Gastroesophageal sphincter (tissue), 4 donors: ENCODE measurements at regions not wholly inside any gene's neighbourhood (a gene's known extent, or its start where the extent isn't known, plus 50 kb on each side); places are given as distances from the start of the nearest gene placed in this dataset.

Source experiments
- ATAC-seq: fragments of 150-250 bp; one replicate; pipeline ENCODE4 v1.9.1; 2016; ENCODE audit warnings: mild to moderate bottlenecking, moderate library complexity
- H3K27ac ChIP-seq, 4 donors: fragments of 200-600 bp; sonication (generic) in 3 of 4; 1 replicate in 3 of 4; 2 replicates in 1 of 4; pipeline ENCODE4 v1.5.1; 2016 to 2019
- H3K27me3 ChIP-seq: fragments of 200-600 bp; sonication (generic); one replicate; pipeline ENCODE4 v1.5.1; 2019
- H3K36me3 ChIP-seq, 2 donors: fragments of 200-600 bp; sonication (generic); one replicate each; pipeline ENCODE4 v1.5.1; 2019; ENCODE audit warnings: control low read depth in 1 of 2
- H3K4me1 ChIP-seq, 3 donors: fragments of 200-600 bp; sonication (generic); 1 replicate in 2 of 3; 2 replicates in 1 of 3; pipeline ENCODE4 v1.5.1; 2016 to 2019; ENCODE audit warnings: control low read depth in 2 of 3
- H3K4me3 ChIP-seq, 2 donors: fragments of 200-600 bp; sonication (generic); one replicate each; pipeline ENCODE4 v1.5.1; 2019; ENCODE audit warnings: mild to moderate bottlenecking in 1 of 2, moderate library complexity in 1 of 2
- H3K9me3 ChIP-seq, 3 donors: fragments of 200-600 bp; sonication (generic); one replicate each; pipeline ENCODE4 v1.5.1; 2017 to 2019; ENCODE audit warnings: control low read depth in 2 of 3
- CTCF ChIP-seq, 4 experiments: fragments of 200-600 bp in 2 of 4; fragments of 450-650 bp in 2 of 4; sonication (generic) in 1 of 4; IDR thresholded peaks; one replicate each; pipeline ENCODE4 v1.5.1; 2017 to 2019; ENCODE audit warnings: antibody characterized with exemption in 4 of 4, mild to moderate bottlenecking in 2 of 4, moderate library complexity in 2 of 4
- EP300 ChIP-seq: sonication (generic); formaldehyde crosslinking; IDR thresholded peaks from one replicate; pipeline ENCODE4 v1.6.1; 2017; ENCODE audit warnings: antibody characterized with exemption, mild to moderate bottlenecking
- POLR2A ChIP-seq, 2 donors: fragments of 450-650 bp; IDR thresholded peaks; one replicate each; pipeline ENCODE4 v1.6.1; 2017; ENCODE audit warnings: antibody characterized with exemption in 2 of 2, mild to moderate bottlenecking in 2 of 2, moderate library complexity in 1 of 2
- POLR2AphosphoS5 ChIP-seq: sonication (generic); formaldehyde crosslinking; IDR thresholded peaks from one replicate; pipeline ENCODE4 v1.6.1; 2017; ENCODE audit warnings: antibody characterized with exemption
- WGBS, 2 donors: methylation state at CpG; one replicate each; pipeline ENCODE4 v1.1.5; 2018; ENCODE audit warnings: low coverage in 1 of 2; 5-methylcytosine and 5-hydroxymethylcytosine counted together

GRCh38 chr1:72636631-72637030 lies 354.3 kb upstream of the NEGR1 start:
- peaks cover 0 to 11% (median 0%) of the 10 kb centered on the region in 3 donors for H3K9me3 ChIP-seq
- WGBS, 2 donors, result 43 to 61% methylated on average over 2 of the region's 2 CpGs
- no peak overlapping the region for H3K4me3 ChIP-seq
- H3K36me3 ChIP-seq, result no peaks in the 10 kb centered on the region
- no peaks in the 10 kb centered on the region for H3K27me3 ChIP-seq
- H3K4me1 ChIP-seq, result no peaks in the 10 kb centered on the region
- TF ChIP-seq CTCF (IDR thresholded peaks at IDR 0.05) (no peak), EP300 (no peak), POLR2AphosphoS5 (no peak), POLR2A (IDR thresholded peaks at IDR 0.05) (no peak)
- H3K27ac ChIP-seq, result no peak overlapping the region
- ATAC-seq, result no peak

- WGBS, 2 donors, result 32 to 85% methylated on average over 2 to 5 of the region's 5 CpGs
- H3K27ac ChIP-seq, result no peak overlapping the region
- no peaks in the 10 kb centered on the region for H3K27me3 ChIP-seq
- no peak overlapping the region for H3K4me3 ChIP-seq
- H3K9me3 ChIP-seq, result peaks cover 0 to 3% (median 0%) of the 10 kb centered on the region in 3 donors
- H3K4me1 ChIP-seq, result no peaks in the 10 kb centered on the region
- TF ChIP-seq EP300, result no peak
- TF ChIP-seq CTCF (IDR thresholded peaks at IDR 0.05), result no peak
- no peak for TF ChIP-seq POLR2A (IDR thresholded peaks at IDR 0.05)
- no peak for TF ChIP-seq POLR2AphosphoS5
- no peak for ATAC-seq
- H3K36me3 ChIP-seq, result no peaks in the 10 kb centered on the region
These were observed 353.4 kb upstream of the NEGR1 start for GRCh38 chr1:72635719-72636118.

DNA sequence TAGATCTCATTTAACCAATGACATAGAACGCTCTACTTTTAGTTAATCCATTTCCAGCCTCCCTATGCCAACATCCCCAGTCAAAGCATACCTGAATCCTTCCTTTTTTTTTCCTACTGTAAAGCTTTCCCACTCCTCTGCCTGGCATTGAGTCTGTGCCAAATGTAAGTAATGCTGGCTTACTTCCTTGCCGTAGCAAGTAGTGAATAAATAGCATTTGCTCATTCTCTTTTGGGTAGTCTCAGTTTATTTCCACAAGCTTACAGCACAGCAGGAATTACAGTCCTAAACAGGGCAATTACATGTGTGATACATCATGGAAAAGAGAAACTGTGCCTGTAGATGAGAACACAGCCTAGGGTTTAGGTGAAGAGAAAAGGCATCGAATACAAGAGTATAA lies 352.6 kb upstream of the NEGR1 start:
- ATAC-seq, result no peak

DNA sequence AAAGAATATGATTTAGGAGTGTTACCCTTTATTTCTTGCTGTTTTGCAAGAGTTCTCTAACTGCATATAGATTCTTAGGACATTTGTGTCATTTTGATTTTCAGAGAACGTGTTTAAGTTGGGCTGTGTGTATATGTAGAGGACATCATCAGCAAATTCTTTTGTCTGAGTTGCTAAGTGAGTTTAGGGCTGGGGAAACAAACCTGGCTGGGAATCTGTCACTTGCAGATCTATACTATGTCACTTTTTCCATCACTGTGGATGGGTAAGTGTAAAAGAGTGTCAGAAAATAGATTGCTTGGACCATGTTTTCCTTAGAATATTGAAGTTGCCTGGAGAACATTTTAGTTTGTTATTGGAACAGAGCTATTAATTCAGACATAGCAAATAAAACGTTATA lies 349.1 kb upstream of the NEGR1 start:
- ATAC-seq, result no peak
- H3K4me1 ChIP-seq, result no peaks in the 10 kb centered on the region
- H3K36me3 ChIP-seq, result no peaks in the 10 kb centered on the region
- no peaks in the 10 kb centered on the region for H3K27me3 ChIP-seq
- 59 to 71% methylated on average over 2 of the region's 2 CpGs for WGBS, 2 donors
- no peak overlapping the region for H3K4me3 ChIP-seq
- no peaks in the 10 kb centered on the region for H3K9me3 ChIP-seq
- no peak overlapping the region for H3K27ac ChIP-seq
- TF ChIP-seq POLR2AphosphoS5, result no peak
- TF ChIP-seq CTCF (IDR thresholded peaks at IDR 0.05), result no peak
- no peak for TF ChIP-seq EP300
- no peak for TF ChIP-seq POLR2A (IDR thresholded peaks at IDR 0.05)

More for the DNA sequence above, 352.6 kb upstream of the NEGR1 start:
- no peaks in the 10 kb centered on the region for H3K27me3 ChIP-seq
- 89 to 90% methylated on average over 1 to 3 of the region's 3 CpGs for WGBS, 2 donors
- no peaks in the 10 kb centered on the region for H3K9me3 ChIP-seq
- no peak overlapping the region for H3K4me3 ChIP-seq
- H3K27ac ChIP-seq, result no peak overlapping the region
- no peaks in the 10 kb centered on the region for H3K4me1 ChIP-seq
- no peak for TF ChIP-seq EP300
- TF ChIP-seq CTCF (IDR thresholded peaks at IDR 0.05), result no peak
- TF ChIP-seq POLR2A (IDR thresholded peaks at IDR 0.05), result no peak
- TF ChIP-seq POLR2AphosphoS5, result no peak
- no peaks in the 10 kb centered on the region for H3K36me3 ChIP-seq

DNA sequence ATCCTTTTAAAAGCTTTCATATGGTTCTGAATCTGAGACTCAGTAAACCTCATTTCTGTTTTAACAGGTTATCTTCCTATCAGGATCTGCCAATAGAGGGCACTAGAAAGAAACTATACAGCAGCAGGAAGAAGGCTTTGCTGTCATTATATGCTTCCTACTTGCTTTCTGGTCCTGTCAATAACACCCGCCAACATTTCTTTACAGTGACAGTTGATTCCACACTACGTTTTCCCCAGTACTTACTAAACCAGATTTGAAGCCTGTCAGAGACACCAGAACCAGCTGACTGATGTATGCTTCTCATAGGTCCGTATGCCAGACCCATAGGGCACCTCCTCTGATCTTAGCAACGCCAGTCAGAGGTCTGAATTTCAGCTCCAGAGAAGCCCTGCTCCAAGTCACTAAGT lies 341.0 kb upstream of the NEGR1 start:
- Histone ChIP-seq H3K4me1 (no peaks in the 10 kb centered on the region), H3K36me3 (no peaks in the 10 kb centered on the region), H3K9me3 (no peaks in the 10 kb centered on the region), H3K4me3 (peak overlapping the region in 1 of 2 donors; percentile 13), H3K27ac (no peak overlapping the region), H3K27me3 (no peaks in the 10 kb centered on the region)
- ATAC-seq, result peak; percentile 43
- WGBS, 2 donors, result 49 to 68% methylated on average over 3 to 4 of the region's 4 CpGs
- TF ChIP-seq CTCF (IDR thresholded peaks at IDR 0.05) (peak; percentile 39 to 62 (median 45)), POLR2A (IDR thresholded peaks at IDR 0.05) (no peak), POLR2AphosphoS5 (no peak), EP300 (no peak)
